Hepatocyte (in vitro differentiated cells): ENCODE measurements at regions not wholly inside any gene's neighbourhood (a gene's known extent, or its start where the extent isn't known, plus 50 kb on each side); places are given as distances from the start of the nearest gene placed in this dataset.

Experiments used
- CTCF ChIP-seq: fragments of 200-600 bp; sonication (generic); IDR thresholded peaks from 2 replicates; pipeline ENCODE4 v1.5.1; 2016; ENCODE audit warnings: antibody characterized with exemption, mild to moderate bottlenecking; ENCODE audit not compliant: poor library complexity
- EZH2 ChIP-seq: fragments of 200-600 bp; sonication (generic); IDR thresholded peaks from 2 replicates; pipeline ENCODE4 v1.6.1; 2016; ENCODE audit warnings: antibody characterized with exemption, mild to moderate bottlenecking, borderline replicate concordance
- EZH2phosphoT487 ChIP-seq: fragments of 200-600 bp; sonication (generic); IDR thresholded peaks from one replicate; pipeline ENCODE4 v1.6.1; 2018; ENCODE audit warnings: antibody characterized with exemption, mild to moderate bottlenecking, low read depth, moderate library complexity; ENCODE audit not compliant: unreplicated experiment, severe bottlenecking

- no peak for TF ChIP-seq CTCF
- no peak for TF ChIP-seq EZH2
- TF ChIP-seq EZH2phosphoT487, result no peak
These were observed 79.6 kb upstream of the PSMA6 start for GRCh38 chr14:35212471-35213142.
